PC-9 (cell line): ENCODE measurements at regions not wholly inside any gene's neighbourhood (a gene's known extent, or its start where the extent isn't known, plus 50 kb on each side); places are given as distances from the start of the nearest gene placed in this dataset.

Source experiments
- CTCF ChIP-seq: fragments of 200-600 bp; sonication (generic); conservative IDR thresholded peaks from 2 replicates; pipeline ENCODE4 v1.6.1; 2017; ENCODE audit warnings: mixed run types, antibody characterized with exemption, mild to moderate bottlenecking, moderate library complexity
- EZH2 ChIP-seq: fragments of 200-600 bp; sonication (generic); IDR thresholded peaks from 2 replicates; pipeline ENCODE4 v1.8.0; 2017; ENCODE audit warnings: antibody characterized with exemption, low read depth

- no peak for TF ChIP-seq CTCF
- no peak for TF ChIP-seq EZH2
These were observed 276.0 kb downstream of the TENT4A start for GRCh38 chr5:6989230-6989629.
